ENCODE measurements at regions not wholly inside any gene's neighbourhood (a gene's known extent, or its start where the extent isn't known, plus 50 kb on each side); places are given as distances from the start of the nearest gene placed in this dataset.
"Not testable (repeated sequence)": the region's sequence is repeated elsewhere in the genome, so short reads cannot be mapped to it uniquely, and the experiment has no call there.

DNA sequence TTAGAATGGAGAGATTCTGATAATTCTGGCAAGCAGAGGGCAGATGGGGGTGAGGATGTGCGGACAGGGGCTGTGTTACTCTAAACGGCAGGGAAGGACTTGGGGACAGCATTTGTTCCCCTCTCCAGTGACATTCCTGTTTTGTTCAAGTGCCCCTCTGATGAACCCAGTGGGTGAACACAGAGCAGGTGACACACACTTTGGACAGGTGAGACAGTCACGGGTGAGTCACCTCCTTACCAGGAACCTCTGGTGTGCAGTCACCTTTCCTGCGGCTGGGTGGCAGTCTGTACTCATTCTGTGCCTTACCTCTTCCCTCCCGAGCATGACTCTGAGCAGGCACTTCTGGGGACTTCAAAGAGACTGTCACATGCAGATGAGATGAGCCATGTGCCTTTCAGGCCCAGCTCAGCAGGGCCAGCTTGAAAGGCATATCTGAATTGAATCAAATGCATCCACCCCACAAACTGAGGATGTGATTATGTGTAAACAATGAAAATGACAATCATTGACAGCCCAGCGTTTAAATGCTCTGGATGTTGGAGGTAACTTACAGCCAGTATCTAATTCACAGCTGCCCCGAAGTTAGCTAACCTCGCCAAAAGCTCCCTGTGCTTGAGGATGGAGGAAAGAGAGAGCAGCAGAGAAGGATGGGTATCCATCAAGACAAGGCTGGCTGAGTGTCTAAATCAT, 362.4 kb downstream of the BCL2L11 start:
- not testable (repeated sequence) for DNase-seq

DNA sequence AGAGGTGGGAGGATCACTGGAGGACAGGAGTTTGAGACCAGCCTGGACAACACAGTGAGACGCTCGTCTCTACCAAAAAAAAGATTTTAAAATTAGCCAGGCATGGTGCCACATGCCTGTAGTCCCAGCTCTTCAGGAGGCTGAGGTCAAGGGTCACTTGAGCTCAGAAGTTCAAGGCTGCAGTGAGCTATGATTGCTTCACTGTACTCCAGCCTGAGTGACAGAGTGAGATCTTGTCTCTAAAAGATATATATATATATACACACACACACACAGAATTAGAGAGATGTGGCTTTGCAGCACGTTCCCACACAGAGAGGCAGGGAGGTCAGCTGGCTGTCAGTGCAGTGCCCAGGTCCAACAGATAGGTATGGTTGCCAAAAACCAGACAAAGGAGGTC, 363.4 kb downstream of the BCL2L11 start:
- DNase-seq: not testable (repeated sequence)

DNA sequence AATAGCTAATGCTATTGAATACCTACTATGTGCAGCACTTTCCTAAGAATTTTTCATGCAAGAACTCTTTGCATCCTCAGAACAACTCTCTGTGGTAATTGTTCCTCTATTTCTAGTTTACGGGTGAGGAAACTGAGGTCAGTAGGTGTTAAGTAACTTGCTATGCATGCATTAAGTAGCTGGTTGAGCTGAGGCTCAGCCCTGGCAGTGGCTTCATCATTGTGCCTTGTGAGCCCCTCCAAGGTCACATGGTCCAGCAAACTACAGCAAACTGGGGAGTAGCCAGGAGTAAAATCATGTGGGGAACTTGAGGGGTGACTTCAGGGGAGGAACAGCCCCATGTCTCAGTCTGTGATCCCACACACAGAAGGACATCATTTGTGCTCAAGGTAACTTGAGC, 365.2 kb downstream of the BCL2L11 start:
- not testable (repeated sequence) for DNase-seq

DNA sequence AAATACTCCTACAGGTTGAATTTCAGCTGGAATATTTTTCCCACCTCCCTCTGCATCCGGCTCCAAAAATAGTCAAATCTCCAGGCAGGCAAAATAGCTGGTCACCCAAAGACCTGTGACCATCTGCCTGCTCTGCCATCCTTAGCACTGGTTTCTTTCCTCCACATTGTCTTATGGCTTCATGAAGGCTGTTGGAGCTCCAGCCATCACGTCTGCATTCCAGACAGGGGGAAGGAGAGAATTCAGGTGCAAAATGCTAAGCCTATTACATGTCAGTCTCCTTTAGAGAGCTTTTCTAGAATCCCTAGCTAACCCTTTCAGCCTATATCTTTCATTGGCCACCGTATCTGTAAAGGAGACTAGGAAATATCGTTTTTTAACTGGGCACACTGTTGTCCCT, 367.7 kb downstream of the BCL2L11 start:
- not testable (repeated sequence) for DNase-seq

DNA sequence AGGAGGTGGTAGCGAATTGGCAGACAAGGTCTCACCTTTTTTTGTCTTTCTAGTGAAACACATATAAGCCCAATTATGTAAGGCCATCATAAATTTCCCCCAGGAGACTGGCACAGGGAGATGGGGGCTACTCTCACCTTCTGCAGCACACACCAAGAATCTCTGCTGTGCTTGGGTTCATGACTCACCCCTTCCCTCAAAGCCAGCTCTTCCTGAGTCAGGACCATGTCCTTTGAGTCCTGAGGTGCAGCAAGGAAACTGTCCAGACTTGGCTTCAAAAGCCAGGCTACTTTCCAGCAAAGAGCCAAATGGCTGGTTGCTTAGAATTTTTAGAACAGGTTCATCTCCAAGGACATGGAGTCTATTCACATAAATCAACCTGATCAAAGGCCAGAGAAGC, 368.7 kb downstream of the BCL2L11 start:
- not testable (repeated sequence) for DNase-seq

DNA sequence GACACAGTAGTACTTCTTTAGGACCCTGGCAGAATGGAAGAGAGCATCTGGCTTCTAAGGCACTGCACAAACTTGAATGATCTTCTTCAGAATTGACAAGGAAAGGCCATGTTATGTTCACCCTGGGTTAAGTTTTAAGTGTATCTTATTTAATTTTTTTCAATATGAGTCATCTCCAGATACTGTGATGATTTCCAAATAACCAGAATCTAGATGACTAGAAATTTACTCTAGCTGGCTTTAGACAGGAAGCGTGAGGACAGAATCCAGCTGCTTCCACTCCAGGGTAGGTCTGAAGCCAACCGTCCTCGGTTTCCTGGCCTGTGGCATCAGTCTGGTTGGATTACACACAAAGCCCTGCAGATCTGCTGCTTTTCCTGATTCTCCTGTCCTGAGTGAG, 370.5 kb downstream of the BCL2L11 start:
- DNase-seq: not testable (repeated sequence)

DNA sequence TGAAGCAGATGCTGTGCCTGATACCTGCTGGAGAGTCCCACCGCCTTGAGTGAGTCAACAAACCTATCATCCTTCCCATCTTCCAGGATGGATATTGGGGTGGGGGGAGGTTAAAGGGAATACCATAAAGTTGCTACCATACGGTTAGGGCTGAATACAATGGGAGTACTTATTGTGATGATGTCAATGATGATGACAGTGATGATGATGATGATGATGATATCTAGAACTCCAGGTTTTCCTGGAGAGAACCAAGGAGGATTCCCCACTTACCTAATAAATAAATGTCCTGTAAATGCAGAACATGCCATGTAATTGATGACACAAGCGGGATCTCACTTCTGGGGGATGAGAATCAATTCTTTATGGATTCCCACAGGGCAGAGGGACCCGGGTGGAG, 370.9 kb downstream of the BCL2L11 start:
- not testable (repeated sequence) for DNase-seq

DNA sequence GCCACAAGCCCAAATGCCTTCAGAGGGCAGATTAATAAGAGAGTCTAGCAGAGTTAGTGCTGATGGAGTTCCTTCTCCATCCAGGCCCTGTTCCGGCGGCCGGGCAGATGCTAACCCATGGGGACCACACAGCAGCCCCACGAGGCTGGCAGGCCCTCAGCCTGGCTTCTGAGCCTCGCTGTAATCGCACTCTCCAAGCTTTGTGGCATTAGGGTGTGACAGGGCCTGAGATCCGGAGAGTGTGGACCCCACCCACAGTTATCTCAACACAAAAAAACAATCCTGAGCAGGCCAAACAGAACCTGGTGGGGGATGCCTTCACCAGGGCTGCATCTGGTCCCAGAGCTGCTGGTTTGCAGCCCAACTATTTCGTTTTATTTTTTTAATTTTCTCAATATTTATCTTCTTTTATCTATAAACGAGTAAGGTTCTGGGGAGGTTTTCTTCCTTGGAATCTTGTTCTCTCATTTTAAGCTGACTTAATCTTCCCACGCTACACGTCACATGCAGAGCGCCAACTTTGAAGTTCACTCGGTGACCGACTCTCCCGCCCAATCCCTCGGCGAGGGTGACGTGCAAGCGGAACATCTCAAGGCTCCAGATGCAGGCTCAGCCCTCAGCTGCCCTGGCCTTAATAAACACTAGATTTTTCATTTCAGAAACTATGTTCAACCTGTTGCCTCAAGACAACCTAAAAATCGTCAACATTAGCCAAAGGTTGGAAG, 372.4 kb downstream of the BCL2L11 start:
- DNase-seq: not testable (repeated sequence)

DNA sequence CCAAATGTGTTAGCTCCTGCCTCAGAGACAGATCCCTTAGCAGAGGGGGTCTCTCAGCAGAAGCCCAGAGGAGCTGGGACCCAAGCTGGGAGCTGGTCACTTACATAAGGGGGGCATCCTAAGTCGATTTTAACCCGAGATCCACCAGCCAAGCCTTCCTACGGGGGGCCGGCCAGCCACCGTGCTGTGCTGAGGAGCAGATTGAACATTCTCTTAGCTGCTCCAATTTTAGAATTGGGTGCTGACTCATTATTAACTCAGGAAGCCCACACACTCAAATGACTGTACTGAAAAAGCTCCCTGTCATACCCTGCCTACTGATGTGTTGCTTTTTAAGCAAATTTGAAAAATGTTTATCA, 373.0 kb downstream of the BCL2L11 start:
- not testable (repeated sequence) for DNase-seq

DNA sequence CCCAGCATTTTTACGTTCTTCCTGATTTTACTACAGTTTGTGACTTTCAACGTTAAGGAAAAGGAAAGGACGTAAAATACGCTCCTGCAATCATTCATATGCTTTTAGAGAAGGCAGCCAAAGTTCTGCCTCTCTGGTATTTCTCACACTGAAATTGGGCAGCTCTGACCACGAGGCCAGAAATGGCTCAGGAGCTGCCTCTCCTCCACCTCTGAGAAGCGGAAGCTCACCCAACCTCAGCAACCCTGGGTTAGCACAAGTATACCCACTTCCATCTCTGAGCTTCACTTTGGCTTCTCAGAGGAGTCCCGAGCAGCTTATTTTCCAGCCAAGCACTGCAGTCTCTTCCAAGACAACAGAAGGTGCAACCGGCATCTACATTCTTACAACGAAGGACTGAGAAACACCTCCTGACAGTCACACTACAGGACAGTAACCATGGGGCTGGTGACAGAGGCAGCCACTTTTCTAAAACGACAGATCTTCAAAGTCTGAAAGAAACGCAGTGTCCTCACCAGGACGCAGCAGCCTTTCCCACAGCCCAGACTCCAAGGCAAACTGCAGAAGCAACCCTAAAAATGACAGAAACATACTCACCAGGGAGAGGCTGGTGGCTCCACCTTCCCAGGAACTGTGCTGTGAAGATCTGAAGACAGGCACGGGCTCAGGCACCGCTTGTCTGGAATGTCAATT, 373.7 kb downstream of the BCL2L11 start:
- DNase-seq: not testable (repeated sequence)

DNA sequence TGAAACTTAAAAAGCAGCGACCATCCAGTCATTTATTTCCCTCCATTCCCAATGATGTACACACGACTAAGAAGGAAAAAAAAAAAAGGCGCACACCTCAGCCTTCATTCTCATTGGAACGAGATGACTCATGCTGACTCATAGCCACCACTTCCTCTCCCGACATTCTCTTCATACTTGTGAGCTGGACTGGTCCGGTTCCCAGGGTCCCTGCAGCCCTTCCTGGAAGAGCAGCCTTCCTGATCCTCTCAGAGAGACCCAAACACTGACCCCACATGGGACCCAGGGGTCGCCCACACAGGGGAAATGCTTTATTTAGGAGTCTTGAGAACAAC, 374.2 kb downstream of the BCL2L11 start:
- not testable (repeated sequence) for DNase-seq

DNA sequence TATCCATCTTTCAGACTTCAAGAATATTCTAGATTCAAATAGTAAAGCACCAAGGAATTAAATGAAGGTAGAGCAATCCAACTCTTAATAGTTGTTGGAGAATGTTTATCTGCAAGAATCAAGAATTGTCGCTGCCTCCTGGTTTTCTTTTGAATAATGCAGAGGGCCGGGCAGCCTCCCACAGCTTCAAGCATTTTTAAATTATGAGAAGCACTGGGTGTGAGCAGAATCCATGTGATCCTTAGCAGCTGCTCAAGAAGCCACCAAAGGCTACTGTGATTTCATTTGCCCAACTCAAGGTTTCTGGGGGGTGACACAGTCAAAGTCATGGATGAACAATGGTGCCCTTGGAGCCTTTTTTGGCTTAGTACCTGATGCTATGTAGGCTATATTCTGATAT, 374.9 kb downstream of the BCL2L11 start:
- not testable (repeated sequence) for DNase-seq

DNA sequence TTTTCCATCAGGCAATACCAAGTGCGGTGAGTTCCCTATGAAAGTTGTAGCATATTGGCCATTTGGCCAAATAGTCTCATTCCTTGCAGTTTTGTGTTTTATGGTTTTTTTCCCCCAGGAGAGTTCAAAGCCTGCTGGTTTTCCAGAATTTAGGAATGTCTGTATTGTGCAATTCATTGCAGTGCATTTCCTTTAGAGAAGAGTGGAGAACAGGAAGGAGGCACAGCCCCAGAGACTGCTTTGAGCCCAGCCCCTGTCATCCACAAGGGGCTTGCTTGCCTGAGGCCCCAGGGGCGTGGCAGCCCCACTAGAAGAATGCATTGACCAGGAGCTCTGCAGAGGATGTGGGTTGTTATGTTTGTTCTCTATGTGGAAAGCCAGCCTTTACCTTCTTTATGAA, 375.5 kb downstream of the BCL2L11 start:
- not testable (repeated sequence) for DNase-seq

DNA sequence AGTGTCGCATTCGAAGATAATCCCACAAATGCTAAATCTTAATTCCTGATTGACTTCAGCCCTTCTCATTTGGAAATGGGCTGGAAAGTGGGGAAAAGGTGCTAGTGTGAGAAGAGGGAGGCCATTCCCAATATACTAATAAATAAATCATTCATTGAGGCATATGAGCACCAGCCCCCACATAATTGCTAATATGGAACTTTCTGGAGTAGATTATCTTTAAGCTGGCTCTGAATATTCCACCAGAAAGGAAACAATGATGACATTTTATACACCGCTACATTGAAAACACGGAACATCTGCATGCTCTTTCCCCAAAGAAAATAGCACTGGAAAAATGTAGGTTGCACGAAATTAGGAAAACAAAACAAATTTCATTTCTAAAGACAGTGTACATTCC, 376.1 kb downstream of the BCL2L11 start:
- not testable (repeated sequence) for DNase-seq

DNA sequence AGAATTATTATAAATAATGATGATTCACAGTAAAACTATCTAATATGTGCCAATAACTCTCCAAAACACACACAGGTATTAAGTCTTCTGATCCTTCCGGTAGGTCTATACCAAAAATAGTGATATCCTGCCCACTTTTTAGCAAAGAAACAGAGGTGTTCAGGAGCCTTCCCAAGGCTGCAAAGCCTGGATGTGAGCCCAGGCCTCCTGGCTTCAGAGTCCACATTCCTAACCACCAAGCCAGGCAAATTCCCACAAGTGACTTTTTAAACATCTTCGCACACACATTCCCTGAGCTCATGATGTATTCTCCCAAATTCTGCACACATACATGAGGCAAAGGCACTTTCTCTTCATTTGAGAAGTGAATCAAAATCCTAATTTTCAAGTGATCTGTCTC, 376.6 kb downstream of the BCL2L11 start:
- DNase-seq: not testable (repeated sequence)

DNA sequence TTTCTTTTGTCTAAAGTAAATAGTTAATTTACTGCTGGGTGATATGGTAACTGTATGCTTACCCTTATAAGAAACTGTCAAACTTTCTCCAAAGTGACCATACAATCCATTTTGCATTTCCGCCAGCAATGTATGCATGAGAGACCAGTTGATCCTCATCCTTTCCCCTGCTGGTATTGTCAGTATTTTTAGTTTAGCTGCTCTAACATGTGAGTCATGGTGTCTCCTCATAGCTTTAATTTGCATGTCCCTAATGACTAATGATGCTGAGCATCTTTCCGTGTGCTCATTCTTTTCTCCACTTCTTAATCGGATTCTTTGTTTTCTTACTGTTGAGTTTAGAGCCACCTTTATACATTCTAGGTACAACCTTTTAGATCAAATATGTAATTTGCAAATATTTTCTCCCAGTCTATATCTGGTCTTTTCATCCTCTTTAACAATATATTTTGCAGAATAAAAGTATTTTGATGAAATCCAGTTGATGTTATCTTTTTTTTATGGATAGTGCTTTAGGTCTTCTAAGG, 379.9 kb downstream of the BCL2L11 start:
- not testable (repeated sequence) for DNase-seq

DNA sequence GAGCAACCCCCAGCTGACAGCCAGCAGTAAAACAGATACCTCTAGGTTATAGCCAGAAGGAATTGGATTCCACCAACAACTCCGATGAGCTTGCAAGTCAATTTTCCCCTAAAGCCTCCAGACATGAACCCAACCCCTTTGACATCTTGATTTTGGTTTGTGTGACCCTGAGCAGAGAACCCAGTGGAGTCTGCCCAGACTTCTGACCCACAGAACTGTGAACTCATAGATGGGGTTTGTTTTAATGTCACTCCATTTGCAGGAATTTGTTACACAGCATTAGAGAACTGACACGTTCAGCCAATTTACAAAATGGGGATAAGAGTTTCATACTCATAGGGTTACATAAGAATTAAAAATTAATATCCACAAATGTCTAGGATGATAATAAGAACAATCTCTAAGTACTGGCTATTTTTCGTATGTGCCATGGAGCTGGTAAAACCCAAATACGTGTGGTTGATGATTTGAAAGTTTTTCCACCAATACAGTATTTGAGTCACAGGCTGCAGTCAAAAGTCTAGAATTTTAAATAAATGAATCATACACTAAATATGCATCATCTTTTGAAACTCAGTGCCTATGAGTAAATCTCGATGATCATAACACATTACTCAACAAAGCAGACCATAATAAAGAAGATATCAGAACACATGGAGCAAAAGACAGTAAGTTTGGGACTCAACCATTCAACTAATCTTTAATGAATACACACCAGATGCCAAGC, 380.0 kb downstream of the ANAPC1 start:
- DNase-seq: not testable (repeated sequence)

DNA sequence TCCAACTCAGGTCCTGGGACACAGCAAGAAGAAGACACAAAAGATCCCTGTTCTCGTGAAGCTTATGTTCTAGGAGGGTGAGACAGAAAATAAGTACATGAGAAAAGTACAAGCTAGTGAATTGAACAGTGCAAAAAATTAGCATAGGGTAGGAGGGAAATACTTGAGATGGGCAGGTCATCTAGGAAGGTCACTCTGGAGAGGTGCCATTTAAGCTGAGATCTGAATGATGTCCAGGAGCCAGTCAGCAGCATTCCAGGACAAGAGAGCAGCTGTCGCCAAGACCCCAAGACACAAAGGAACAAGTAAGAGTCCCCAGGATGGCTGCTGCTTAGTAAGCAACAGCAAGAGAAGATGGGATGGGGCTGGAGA, 379.4 kb downstream of the ANAPC1 start:
- DNase-seq: not testable (repeated sequence)

DNA sequence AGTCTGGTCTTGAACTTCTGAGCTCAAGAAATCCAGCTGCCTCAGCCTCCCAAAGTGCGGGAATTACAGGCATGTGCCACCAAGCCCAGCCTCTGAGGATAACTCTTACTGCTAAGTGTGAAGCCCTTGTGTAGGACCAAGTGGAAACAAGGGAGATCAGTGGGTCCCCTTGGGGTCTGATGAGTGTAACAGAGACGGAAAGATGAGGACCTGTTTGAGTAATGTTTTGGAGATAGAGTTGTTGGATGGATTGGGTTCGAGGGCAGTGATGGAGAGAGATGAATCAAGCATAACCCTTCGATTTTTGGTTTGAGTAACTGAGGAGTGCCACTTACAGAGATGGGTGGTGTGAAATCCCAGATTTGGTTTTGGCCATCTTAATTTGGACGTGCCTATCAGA, 378.7 kb downstream of the ANAPC1 start:
- DNase-seq: not testable (repeated sequence)

DNA sequence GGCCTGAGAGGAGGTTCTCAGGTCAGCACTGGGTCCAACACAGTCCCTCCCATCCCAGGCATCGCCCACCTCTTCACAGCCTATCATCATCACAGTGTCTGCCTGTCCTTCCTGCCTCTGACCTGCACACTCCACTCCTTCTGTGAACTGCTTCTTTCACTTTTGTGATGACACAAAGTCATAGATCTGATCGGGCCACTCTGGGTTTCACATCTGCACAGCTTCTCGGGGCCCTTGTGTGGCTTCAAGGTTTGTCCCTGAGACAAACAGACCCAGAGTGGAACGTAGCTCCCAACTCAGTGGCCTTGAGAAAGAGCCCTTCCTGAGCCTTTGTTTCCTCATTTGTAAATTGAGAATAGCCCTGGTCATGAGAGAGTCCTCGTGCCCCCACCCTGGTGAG, 377.1 kb downstream of the ANAPC1 start:
- DNase-seq: not testable (repeated sequence)

DNA sequence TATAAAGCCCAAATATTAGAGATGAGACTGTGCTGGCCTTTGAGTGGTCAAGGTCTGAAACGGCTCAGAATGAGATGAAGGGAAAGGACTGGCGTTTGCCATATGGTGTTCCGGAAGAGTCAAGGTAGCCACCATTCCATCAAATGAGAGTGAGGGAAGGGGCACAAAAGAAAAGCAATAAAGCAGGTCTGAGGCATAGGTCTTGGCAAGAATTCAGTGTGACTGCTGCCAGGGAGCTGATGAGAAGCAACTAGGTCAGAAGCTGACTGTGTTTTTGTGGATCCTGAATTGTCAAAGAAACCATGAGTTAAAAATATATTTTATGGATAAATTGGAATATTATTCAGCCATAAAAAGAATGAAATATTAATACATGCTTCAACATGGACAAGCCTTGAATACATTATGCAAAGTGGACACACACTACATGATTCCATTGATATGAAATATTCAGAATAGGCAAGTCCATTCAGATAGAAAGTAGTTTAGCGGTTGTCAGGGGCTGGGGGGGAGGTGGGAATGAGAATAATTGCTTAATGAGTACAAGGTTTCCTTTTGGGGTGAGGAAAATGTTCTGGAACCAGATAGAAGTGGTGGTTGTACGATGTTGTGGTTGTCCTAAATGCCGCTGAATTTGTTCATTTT, 374.6 kb downstream of the ANAPC1 start:
- not testable (repeated sequence) for DNase-seq

DNA sequence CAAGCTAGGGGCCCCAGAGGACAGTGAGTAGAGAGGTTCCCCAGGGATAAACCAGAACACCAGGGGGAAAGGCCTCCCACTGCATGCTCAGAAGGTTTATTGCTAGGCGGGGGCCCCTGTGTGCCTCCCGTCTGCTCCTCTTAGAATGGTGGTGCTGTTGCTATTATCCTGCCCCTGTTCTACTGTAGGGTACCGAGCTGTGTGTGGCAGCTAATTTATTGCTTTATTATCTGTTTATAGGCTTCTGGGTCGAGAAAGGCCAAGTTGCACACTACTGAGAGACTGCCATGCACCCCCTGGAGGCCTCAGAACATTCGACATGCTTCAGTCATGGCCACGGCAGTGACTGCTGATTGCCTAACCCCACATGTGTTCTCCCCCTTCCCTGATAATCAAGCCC, 373.6 kb downstream of the ANAPC1 start:
- not testable (repeated sequence) for DNase-seq

DNA sequence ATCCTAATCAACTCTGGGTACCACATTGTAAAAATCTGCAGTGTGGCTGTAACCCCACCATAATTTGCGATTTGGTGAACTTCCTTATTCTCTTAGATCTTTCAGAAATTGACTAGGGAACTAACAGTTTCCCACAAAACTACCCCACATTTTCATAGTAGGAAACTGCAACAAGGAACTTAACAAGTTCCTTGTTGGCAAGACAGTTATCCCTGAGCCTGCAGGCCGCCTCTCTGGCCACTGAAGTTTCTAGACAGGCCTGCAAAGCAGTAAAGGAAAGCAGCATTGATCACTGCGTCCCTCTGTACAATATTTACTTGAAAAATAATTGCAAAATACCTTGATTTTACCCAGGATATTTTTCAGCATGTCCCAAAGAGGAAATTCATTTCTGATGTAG, 372.9 kb downstream of the ANAPC1 start:
- DNase-seq: not testable (repeated sequence)
